Keratinocyte (primary cell): ENCODE measurements at regions not wholly inside any gene's neighbourhood (a gene's known extent, or its start where the extent isn't known, plus 50 kb on each side); places are given as distances from the start of the nearest gene placed in this dataset.

ENCODE experiments used
- DNase-seq: peaks from one replicate; pipeline ENCODE4 v3.0.0-alpha.2; 2011; ENCODE audit warnings: low read depth, missing footprints, low spot score
- FAIRE-seq: peaks from 2 replicates; lab custom pipeline; 2011; peaks lifted over from hg19 to GRCh38; lab: Jason Lieb, UNC
- H2AFZ ChIP-seq: 2 replicates; pipeline ENCODE4 v1.6.0; 2012; ENCODE audit warnings: low read length, control low read depth, inconsistent platforms; ENCODE audit not compliant: control insufficient read depth
- H3K27ac ChIP-seq: 2 replicates; pipeline ENCODE4 v1.5.1; 2011; ENCODE audit warnings: low read length; ENCODE audit not compliant: control insufficient read depth, insufficient read depth
- H3K27me3 ChIP-seq: 3 replicates; pipeline ENCODE4 v1.6.0; 2011; ENCODE audit warnings: low read length; ENCODE audit not compliant: control insufficient read depth, insufficient read depth; ENCODE audit errors: extremely low read depth
- H3K36me3 ChIP-seq, 2 experiments: 2 replicates in 1 of 2; 3 replicates in 1 of 2; pipeline ENCODE4 v1.5.1; 2011; ENCODE audit warnings: low read length in 2 of 2, mild to moderate bottlenecking in 1 of 2; ENCODE audit not compliant: control insufficient read depth in 2 of 2, insufficient read depth in 2 of 2; ENCODE audit errors: extremely low read depth in 1 of 2
- H3K4me1 ChIP-seq: 3 replicates; pipeline ENCODE4 v1.5.1; 2011; ENCODE audit warnings: low read length; ENCODE audit not compliant: control insufficient read depth, insufficient read depth; ENCODE audit errors: extremely low read depth
- H3K4me2 ChIP-seq: 3 replicates; pipeline ENCODE4 v1.6.0; 2011; ENCODE audit warnings: low read depth, low read length; ENCODE audit not compliant: control insufficient read depth, insufficient read depth; ENCODE audit errors: extremely low read depth
- H3K4me3 ChIP-seq, 3 experiments: fragments of 200-600 bp in 1 of 3; sonication (generic) in 1 of 3; 2 replicates in 2 of 3; 3 replicates in 1 of 3; pipeline ENCODE4 v1.5.1; 2011 to 2016; ENCODE audit warnings: low read length in 3 of 3, mild to moderate bottlenecking in 3 of 3, control low read depth in 2 of 3, inconsistent platforms in 1 of 3, low read depth in 1 of 3, mixed read lengths in 1 of 3, mixed run types in 1 of 3, moderate library complexity in 1 of 3; ENCODE audit not compliant: control insufficient read depth in 2 of 3, insufficient read depth in 2 of 3; ENCODE audit errors: extremely low read depth in 1 of 3
- H3K79me2 ChIP-seq: 2 replicates; pipeline ENCODE4 v1.6.0; 2012; ENCODE audit warnings: low read length; ENCODE audit not compliant: control insufficient read depth, insufficient read depth
- H3K9ac ChIP-seq: 3 replicates; pipeline ENCODE4 v1.6.0; 2011; ENCODE audit warnings: low read length; ENCODE audit not compliant: control insufficient read depth, insufficient read depth; ENCODE audit errors: extremely low read depth
- H3K9me1 ChIP-seq: 3 replicates; pipeline ENCODE4 v1.6.0; 2011; ENCODE audit warnings: low read length; ENCODE audit not compliant: control insufficient read depth, insufficient read depth; ENCODE audit errors: extremely low read depth
- H3K9me3 ChIP-seq: 2 replicates; pipeline ENCODE4 v1.5.1; 2012; ENCODE audit warnings: low read depth, low read length; ENCODE audit not compliant: control insufficient read depth
- H4K20me1 ChIP-seq: 3 replicates; pipeline ENCODE4 v1.6.0; 2011; ENCODE audit warnings: low read length; ENCODE audit not compliant: control insufficient read depth, insufficient read depth; ENCODE audit errors: extremely low read depth
- EZH2 ChIP-seq: IDR thresholded peaks from one replicate; pipeline ENCODE4 v1.6.1; 2012; ENCODE audit warnings: inconsistent platforms, mild to moderate bottlenecking, low read length, moderate library complexity
- dilution Hi-C: fragments of 300-500 bp; cut with MboI; formaldehyde crosslinking; loops from one replicate; pipeline ENCODE4 v1.7.0; 2020; ENCODE audit warnings: low sequenced_read_pairs; ENCODE audit not compliant: extremely low pct_ligation_motif_present
- TF ChIP-seq, protein P1 (sequence below), 3 experiments: IDR thresholded peaks in 1 of 3; conservative IDR thresholded peaks in 1 of 3; optimal IDR thresholded peaks in 1 of 3; 2 replicates in 2 of 3; 3 replicates in 1 of 3; pipeline versions ENCODE3 to v1.5.1; 2011; ENCODE audit warnings: low read length in 3 of 3, mild to moderate bottlenecking in 3 of 3, moderate library complexity in 2 of 3, control low read depth in 1 of 3, inconsistent platforms in 1 of 3; ENCODE audit not compliant: insufficient read depth in 2 of 3; ENCODE audit errors: extremely low read depth in 1 of 3

- FAIRE-seq (no peak), DNase-seq (no peak)
- no peaks in the 10 kb centered on the region for H3K79me2 ChIP-seq
- H3K9ac ChIP-seq, result no peak overlapping the region
- no peaks in the 10 kb centered on the region for H3K9me3 ChIP-seq
- H3K9me1 ChIP-seq, result no peaks in the 10 kb centered on the region
- H3K27ac ChIP-seq, result no peak overlapping the region
- H4K20me1 ChIP-seq, result no peaks in the 10 kb centered on the region
- dilution Hi-C loops, result no loop called here
- no peak overlapping the region for H3K4me3 ChIP-seq
- H2AFZ ChIP-seq, result no peak overlapping the region
- H3K27me3 ChIP-seq, result no peaks in the 10 kb centered on the region
- H3K36me3 ChIP-seq, result no peaks in the 10 kb centered on the region
- TF ChIP-seq, protein P1, sequence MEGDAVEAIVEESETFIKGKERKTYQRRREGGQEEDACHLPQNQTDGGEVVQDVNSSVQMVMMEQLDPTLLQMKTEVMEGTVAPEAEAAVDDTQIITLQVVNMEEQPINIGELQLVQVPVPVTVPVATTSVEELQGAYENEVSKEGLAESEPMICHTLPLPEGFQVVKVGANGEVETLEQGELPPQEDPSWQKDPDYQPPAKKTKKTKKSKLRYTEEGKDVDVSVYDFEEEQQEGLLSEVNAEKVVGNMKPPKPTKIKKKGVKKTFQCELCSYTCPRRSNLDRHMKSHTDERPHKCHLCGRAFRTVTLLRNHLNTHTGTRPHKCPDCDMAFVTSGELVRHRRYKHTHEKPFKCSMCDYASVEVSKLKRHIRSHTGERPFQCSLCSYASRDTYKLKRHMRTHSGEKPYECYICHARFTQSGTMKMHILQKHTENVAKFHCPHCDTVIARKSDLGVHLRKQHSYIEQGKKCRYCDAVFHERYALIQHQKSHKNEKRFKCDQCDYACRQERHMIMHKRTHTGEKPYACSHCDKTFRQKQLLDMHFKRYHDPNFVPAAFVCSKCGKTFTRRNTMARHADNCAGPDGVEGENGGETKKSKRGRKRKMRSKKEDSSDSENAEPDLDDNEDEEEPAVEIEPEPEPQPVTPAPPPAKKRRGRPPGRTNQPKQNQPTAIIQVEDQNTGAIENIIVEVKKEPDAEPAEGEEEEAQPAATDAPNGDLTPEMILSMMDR (optimal IDR thresholded peaks at IDR 0.05 in 1 of 3, IDR thresholded peaks at IDR 0.05 in 1 of 3, conservative IDR thresholded peaks at IDR 0.05 in 1 of 3; ENCODE audit: extremely low read depth in 1 of 3, insufficient read depth in 2 of 3, low read length in 3 of 3), result no peak
- no peak for TF ChIP-seq EZH2
- no peak overlapping the region for H3K4me2 ChIP-seq
- no peaks in the 10 kb centered on the region for H3K4me1 ChIP-seq
These were observed 112.3 kb downstream of the POSTN start for GRCh38 chr13:37486171-37486681.

GRCh38 chr13:37485756-37486155 lies 112.8 kb downstream of the POSTN start:
- H3K27me3 ChIP-seq, result no peaks in the 10 kb centered on the region
- H2AFZ ChIP-seq, result no peak overlapping the region
- TF ChIP-seq EZH2, result no peak
- TF ChIP-seq, protein P1 (optimal IDR thresholded peaks at IDR 0.05 in 1 of 3, IDR thresholded peaks at IDR 0.05 in 1 of 3, conservative IDR thresholded peaks at IDR 0.05 in 1 of 3; ENCODE audit: extremely low read depth in 1 of 3, insufficient read depth in 2 of 3, low read length in 3 of 3), result no peak
- no peaks in the 10 kb centered on the region for H3K36me3 ChIP-seq
- H4K20me1 ChIP-seq, result no peaks in the 10 kb centered on the region
- no peaks in the 10 kb centered on the region for H3K4me1 ChIP-seq
- H3K4me3 ChIP-seq, result no peak overlapping the region
- DNase-seq, result no peak
- H3K9me1 ChIP-seq, result no peaks in the 10 kb centered on the region
- H3K9me3 ChIP-seq, result no peaks in the 10 kb centered on the region
- dilution Hi-C loops, result no loop called here
- H3K4me2 ChIP-seq, result no peak overlapping the region
- H3K79me2 ChIP-seq, result no peaks in the 10 kb centered on the region
- FAIRE-seq, result no peak
- H3K27ac ChIP-seq, result no peak overlapping the region
- no peak overlapping the region for H3K9ac ChIP-seq
